EH (cell line): ENCODE measurements at regions not wholly inside any gene's neighbourhood (a gene's known extent, or its start where the extent isn't known, plus 50 kb on each side); places are given as distances from the start of the nearest gene placed in this dataset.
"Not testable (repeated sequence)": the region's sequence is repeated elsewhere in the genome, so short reads cannot be mapped to it uniquely, and the experiment has no call there.

ENCODE experiments used
- DNase-seq: peaks from one replicate; pipeline ENCODE4 v3.0.0-alpha.2; 2015; ENCODE audit warnings: low read depth

GRCh38 chr1:25131794-25132193 lies 100.5 kb downstream of the SYF2 start:
- DNase-seq = no peak

- DNase-seq = no peak
Observed at GRCh38 chr1:25130895-25131294, 101.4 kb downstream of the SYF2 start.

- DNase-seq = no peak
Observed at GRCh38 chr1:25129380-25129779, 102.9 kb downstream of the SYF2 start.

GRCh38 chr1:25128121-25128621 lies 104.1 kb downstream of the SYF2 start:
- peak; percentile 55 for DNase-seq

- DNase-seq = peak; percentile 38
Observed at GRCh38 chr1:25126562-25126961, 105.7 kb downstream of the SYF2 start.

- DNase-seq = peak; percentile 16
Observed at GRCh38 chr1:25123551-25123950, 108.8 kb downstream of the SYF2 start.

GRCh38 chr1:25122747-25123146 lies 109.6 kb downstream of the SYF2 start:
- DNase-seq = no peak

GRCh38 chr1:25120281-25120680 lies 112.0 kb downstream of the SYF2 start:
- DNase-seq = peak; percentile 35

- DNase-seq = no peak
Observed at GRCh38 chr1:25118546-25118945, 113.8 kb downstream of the SYF2 start.

GRCh38 chr1:25117233-25117823 lies 115.0 kb downstream of the SYF2 start:
- DNase-seq = no peak

- DNase-seq = no peak
Observed at GRCh38 chr1:25116832-25117231, 115.5 kb downstream of the SYF2 start.

GRCh38 chr1:25116117-25116516 lies 116.2 kb downstream of the SYF2 start:
- not testable (repeated sequence) for DNase-seq

GRCh38 chr1:25113731-25114130 lies 118.6 kb downstream of the SYF2 start:
- DNase-seq = no peak

- DNase-seq = peak; percentile 44
Observed at GRCh38 chr1:25113086-25113485, 119.2 kb downstream of the SYF2 start.

- no peak for DNase-seq
Observed at GRCh38 chr1:25112400-25112799, 119.9 kb downstream of the SYF2 start.

- DNase-seq = peak; percentile 43
Observed at GRCh38 chr1:25111706-25112105, 120.6 kb downstream of the SYF2 start.

GRCh38 chr1:25110485-25110884 lies 121.8 kb downstream of the SYF2 start:
- no peak for DNase-seq

GRCh38 chr1:25110036-25110435 lies 122.3 kb downstream of the SYF2 start:
- no peak for DNase-seq

GRCh38 chr1:25109531-25109951 lies 122.8 kb downstream of the SYF2 start:
- no peak for DNase-seq

- DNase-seq = peak; percentile 74
Observed at GRCh38 chr1:25107643-25108010, 124.7 kb downstream of the SYF2 start.

- DNase-seq = peak; percentile 51
Observed at GRCh38 chr1:25106976-25107642, 125.2 kb downstream of the SYF2 start.

- DNase-seq = peak; percentile 41
Observed at GRCh38 chr1:25106352-25106751, 126.0 kb downstream of the SYF2 start.

GRCh38 chr1:25105836-25106235 lies 126.5 kb downstream of the SYF2 start:
- DNase-seq = no peak
